OCI-LY1 (cell line): ENCODE measurements at regions not wholly inside any gene's neighbourhood (a gene's known extent, or its start where the extent isn't known, plus 50 kb on each side); places are given as distances from the start of the nearest gene placed in this dataset.
"Not testable (repeated sequence)": the region's sequence is repeated elsewhere in the genome, so short reads cannot be mapped to it uniquely, and the experiment has no call there.

Experiments
- CTCF ChIP-seq: fragments of 200-600 bp; sonication (generic), shearing (Covaris generic); IDR thresholded peaks from 2 replicates; pipeline ENCODE4 v1.5.1; 2017; ENCODE audit warnings: mild to moderate bottlenecking, antibody characterized with exemption, low read length, moderate library complexity, mixed read lengths
- EZH2 ChIP-seq: fragments of 200-600 bp; sonication (generic), shearing (Covaris generic); IDR thresholded peaks from 2 replicates; pipeline ENCODE4 v1.8.0; 2017; ENCODE audit warnings: borderline replicate concordance, mixed run types, mild to moderate bottlenecking, antibody characterized with exemption, low read length, moderate library complexity, mixed read lengths

- TF ChIP-seq CTCF, EZH2: not testable (repeated sequence)
Observed at GRCh38 chr20:24415444-24415843, 54.0 kb upstream of the SYNDIG1 start.
